Heart left ventricle (tissue), 16 donors: ENCODE measurements at regions not wholly inside any gene's neighbourhood (a gene's known extent, or its start where the extent isn't known, plus 50 kb on each side); places are given as distances from the start of the nearest gene placed in this dataset.

Source experiments
- ATAC-seq, 4 donors: fragments of 200-7000 bp; cut with Tn5 transposase; one replicate each; pipeline ENCODE4 v1.9.1; 2020 to 2022; ENCODE audit warnings: moderate library complexity in 4 of 4, mild to moderate bottlenecking in 3 of 4, moderate number of reproducible peaks in 1 of 4
- DNase-seq, 5 donors: peaks; one replicate each; pipeline ENCODE4 v3.0.0-alpha.2; 2020
- H3K27ac ChIP-seq, 12 donors: fragments of 200-600 bp; sonication (generic) in 4 of 12; one replicate each; pipeline versions ENCODE4 v1.5.0 to v1.8.0; 2016 to 2022; ENCODE audit warnings: mild to moderate bottlenecking in 2 of 12
- H3K27me3 ChIP-seq, 9 donors: fragments of 200-600 bp; sonication (generic) in 2 of 9; one replicate each; pipeline versions ENCODE4 v1.5.1 to v1.8.0; 2016 to 2022; ENCODE audit warnings: mild to moderate bottlenecking in 3 of 9
- H3K36me3 ChIP-seq, 9 donors: fragments of 200-600 bp; sonication (generic) in 2 of 9; one replicate each; pipeline versions ENCODE4 v1.5.0 to v1.8.0; 2018 to 2022; ENCODE audit warnings: mild to moderate bottlenecking in 2 of 9
- H3K4me1 ChIP-seq, 12 donors: fragments of 200-600 bp; sonication (generic) in 4 of 12; one replicate each; pipeline versions ENCODE4 v1.5.0 to v1.8.0; 2016 to 2022; ENCODE audit warnings: mild to moderate bottlenecking in 3 of 12
- H3K4me3 ChIP-seq, 12 donors: fragments of 200-600 bp; sonication (generic) in 4 of 12; one replicate each; pipeline versions ENCODE4 v1.5.0 to v1.8.0; 2017 to 2022; ENCODE audit warnings: mild to moderate bottlenecking in 9 of 12, moderate library complexity in 4 of 12
- H3K9me3 ChIP-seq, 12 donors: fragments of 200-600 bp; sonication (generic) in 4 of 12; one replicate each; pipeline versions ENCODE4 v1.5.0 to v1.8.0; 2016 to 2022; ENCODE audit warnings: mild to moderate bottlenecking in 1 of 12
- POLR2A ChIP-seq, 2 donors: fragments of 450-650 bp; IDR thresholded peaks; one replicate each; pipeline ENCODE4 v1.6.1; 2017; ENCODE audit warnings: antibody characterized with exemption in 2 of 2, mild to moderate bottlenecking in 2 of 2, moderate library complexity in 2 of 2
- WGBS, 4 donors: extraction: QIAGEN DNeasy Blood & Tissue Kit in 2 of 4; methylation state at CpG; one replicate each; pipeline versions ENCODE4 v1.1.5 to v1.1.7; 2013 to 2018; 5-methylcytosine and 5-hydroxymethylcytosine counted together
- intact Hi-C, 10 donors: fragments of 100-400 bp; cut with DNase I; formaldehyde crosslinking; loops; one replicate each; pipeline versions ENCODE4 v1.11.1 to v1.14.2; 2022
- TF ChIP-seq, protein P1 (sequence below), 12 donors: fragments of 200-600 bp; sonication (generic) in 4 of 12; IDR thresholded peaks; one replicate each; pipeline versions ENCODE4 v1.5.0 to v1.8.0; 2018 to 2022; ENCODE audit warnings: antibody characterized with exemption in 12 of 12, mild to moderate bottlenecking in 5 of 12
- donor health status: ischemic (EF 13 %, LVEDD 7.1; RV severe dilation, severe dysfunction).
- donor health status: healthy with polysubstance abuse.
- donor health status: DM: no; HTN: yes; CAD: no.
- donor health status: DM: no; HTN: no; CAD: no.
- donor health status: ischemic (EF 25% LVEDD 6.9; RV normal size, moderate dysfunction).
- donor health status: ischemic (EF 25% LVEDD 5.7; RV mildly dilated, moderate dysfunction).
- donor health status: healthy.
- donor health status: DM: yes; HTN: yes; CAD: no.
- donor health status: ischemic (EF 35%, LVEDD 5.7; RV mildly dilated, moderate dysfunction).
- donor health status: nonischemic (EF 11% LVEDD 7.7; RV severe dilation, severe dysfunction).
- donor health status: DM: yes; HTN: yes; CAD: no.
- donor health status: PGD.
- donor health status: ischemic (EF 29% LVEDD 5.4; RV normal size, mild dysfunction).
- donor health status: nonischemic (EF 23%, LVEDD 6.1; RV moderate dilation, normal function).

DNA sequence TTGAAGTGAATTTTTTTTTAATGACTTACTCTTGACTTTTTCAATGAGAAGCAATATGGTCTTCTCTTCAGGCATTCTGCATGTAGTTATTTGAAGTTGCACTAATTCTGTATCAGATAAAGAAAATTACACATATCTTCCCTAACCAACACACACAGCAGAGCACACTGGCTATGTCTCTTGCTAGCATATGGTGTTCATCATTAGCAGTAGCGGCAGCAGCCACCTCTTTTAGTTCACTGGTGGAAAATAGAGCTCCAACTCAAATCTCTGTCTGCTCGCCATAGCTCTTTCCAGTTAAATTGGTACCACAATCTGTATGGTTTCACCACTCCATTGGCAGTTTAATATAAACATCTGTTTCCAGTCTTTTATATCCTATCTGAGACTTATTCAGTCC lies 278.1 kb upstream of the ZEB2 start:
- TF ChIP-seq POLR2A (IDR thresholded peaks at IDR 0.05), result no peak
- TF ChIP-seq, protein P1, sequence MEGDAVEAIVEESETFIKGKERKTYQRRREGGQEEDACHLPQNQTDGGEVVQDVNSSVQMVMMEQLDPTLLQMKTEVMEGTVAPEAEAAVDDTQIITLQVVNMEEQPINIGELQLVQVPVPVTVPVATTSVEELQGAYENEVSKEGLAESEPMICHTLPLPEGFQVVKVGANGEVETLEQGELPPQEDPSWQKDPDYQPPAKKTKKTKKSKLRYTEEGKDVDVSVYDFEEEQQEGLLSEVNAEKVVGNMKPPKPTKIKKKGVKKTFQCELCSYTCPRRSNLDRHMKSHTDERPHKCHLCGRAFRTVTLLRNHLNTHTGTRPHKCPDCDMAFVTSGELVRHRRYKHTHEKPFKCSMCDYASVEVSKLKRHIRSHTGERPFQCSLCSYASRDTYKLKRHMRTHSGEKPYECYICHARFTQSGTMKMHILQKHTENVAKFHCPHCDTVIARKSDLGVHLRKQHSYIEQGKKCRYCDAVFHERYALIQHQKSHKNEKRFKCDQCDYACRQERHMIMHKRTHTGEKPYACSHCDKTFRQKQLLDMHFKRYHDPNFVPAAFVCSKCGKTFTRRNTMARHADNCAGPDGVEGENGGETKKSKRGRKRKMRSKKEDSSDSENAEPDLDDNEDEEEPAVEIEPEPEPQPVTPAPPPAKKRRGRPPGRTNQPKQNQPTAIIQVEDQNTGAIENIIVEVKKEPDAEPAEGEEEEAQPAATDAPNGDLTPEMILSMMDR (IDR thresholded peaks at IDR 0.05), result no peak
- H3K4me3 ChIP-seq, result no peak overlapping the region
- intact Hi-C loops, result no loop called here
- no peaks in the 10 kb centered on the region for H3K27me3 ChIP-seq
- peak in 1 of 4 donors; percentile 38 for ATAC-seq
- 76 to 91% (median 87%) methylated on average over 2 of the region's 2 CpGs for WGBS, 4 donors
- no peak overlapping the region for H3K27ac ChIP-seq
- no peaks in the 10 kb centered on the region for H3K36me3 ChIP-seq
- no peaks in the 10 kb centered on the region for H3K9me3 ChIP-seq
- no peak for DNase-seq
- H3K4me1 ChIP-seq, result peaks cover 0 to 3% (median 0%) of the 10 kb centered on the region in 12 donors

DNA sequence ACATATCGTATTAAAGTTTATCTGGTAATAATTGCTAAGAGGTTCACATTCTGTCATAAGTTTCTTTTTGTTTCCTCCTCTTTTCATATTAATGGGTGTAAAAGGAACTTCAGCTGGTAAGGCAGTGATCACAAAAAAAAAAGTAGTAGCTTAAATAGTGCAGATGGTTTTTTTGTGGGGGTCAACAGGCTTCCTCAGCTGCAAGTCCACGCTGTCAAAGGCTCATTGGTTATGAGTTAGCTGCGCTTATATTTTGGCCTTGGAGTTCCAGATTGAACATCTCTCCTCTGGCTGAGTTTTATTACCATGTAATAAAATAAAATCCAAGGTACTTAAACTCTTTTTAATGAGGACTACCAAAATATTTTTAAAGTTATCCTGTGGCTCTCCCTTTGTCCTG lies 277.0 kb upstream of the ZEB2 start:
- Histone ChIP-seq H3K27ac (peak overlapping the region in 1 of 12 donors; percentile 13), H3K36me3 (no peaks in the 10 kb centered on the region), H3K4me3 (no peak overlapping the region), H3K9me3 (no peaks in the 10 kb centered on the region), H3K4me1 (peaks cover 0 to 3% (median 0%) of the 10 kb centered on the region in 12 donors), H3K27me3 (no peaks in the 10 kb centered on the region)
- ATAC-seq, result no peak
- intact Hi-C loops, result no loop called here
- 77 to 85% (median 79%) methylated on average over 3 of the region's 3 CpGs for WGBS, 4 donors
- no peak for TF ChIP-seq POLR2A (IDR thresholded peaks at IDR 0.05)
- TF ChIP-seq, protein P1 (IDR thresholded peaks at IDR 0.05), result no peak
- no peak for DNase-seq

DNA sequence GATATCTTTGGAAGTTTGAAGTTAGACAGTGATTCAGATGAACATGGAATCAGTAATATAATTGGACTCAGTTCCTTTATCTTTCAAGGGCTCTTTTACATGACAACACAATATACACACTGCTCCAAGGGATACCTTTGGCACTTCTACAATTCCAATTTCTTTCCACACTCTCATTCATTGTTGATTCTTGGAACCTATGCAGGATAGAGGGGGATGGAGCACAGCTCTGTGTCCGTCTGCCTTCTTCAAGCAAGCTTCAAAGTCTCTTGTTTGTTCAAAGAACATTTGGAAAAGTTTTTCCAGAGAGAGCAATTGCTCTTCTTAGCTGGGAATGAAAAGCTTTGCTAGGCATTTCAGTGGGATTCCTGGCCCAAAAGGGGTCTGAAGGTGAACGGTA lies 276.2 kb upstream of the ZEB2 start:
- peak overlapping the region in 1 of 12 donors; percentile 13 for H3K27ac ChIP-seq
- 72 to 75% (median 74%) methylated on average over 2 of the region's 2 CpGs for WGBS, 4 donors

DNA sequence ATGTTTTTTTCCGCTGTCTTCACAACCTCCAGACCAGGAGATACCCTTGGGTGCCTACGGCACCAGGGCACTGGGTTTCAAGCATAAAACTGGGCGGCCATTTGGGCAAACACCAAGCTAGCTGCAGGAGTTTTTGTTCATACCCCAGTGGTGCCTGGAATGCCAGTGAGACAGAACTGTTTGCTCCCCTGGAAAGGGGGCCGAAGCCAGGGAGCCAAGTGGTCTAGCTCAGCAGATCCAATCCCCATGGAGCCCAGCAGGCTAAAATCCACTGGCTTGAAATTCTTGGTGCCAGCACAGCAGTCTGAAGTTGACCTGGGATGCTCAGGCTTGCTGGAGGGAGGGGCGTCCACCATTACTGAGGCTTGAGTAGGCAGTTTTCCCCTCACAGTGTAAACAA lies 265.3 kb upstream of the ZEB2 start:
- ATAC-seq, result no peak
- TF ChIP-seq, protein P1 (IDR thresholded peaks at IDR 0.05), result no peak
- no peak for TF ChIP-seq POLR2A (IDR thresholded peaks at IDR 0.05)
- Histone ChIP-seq H3K27ac (no peak overlapping the region), H3K9me3 (peaks cover 0 to 11% (median 0%) of the 10 kb centered on the region in 12 donors), H3K36me3 (no peaks in the 10 kb centered on the region), H3K4me1 (no peaks in the 10 kb centered on the region), H3K4me3 (no peak overlapping the region), H3K27me3 (no peaks in the 10 kb centered on the region)
- intact Hi-C loops, result no loop called here
- DNase-seq, result no peak
- 91 to 97% (median 92%) methylated on average over 5 of the region's 5 CpGs for WGBS, 4 donors

More for the DNA sequence above, 276.2 kb upstream of the ZEB2 start:
- no peaks in the 10 kb centered on the region for H3K27me3 ChIP-seq
- TF ChIP-seq POLR2A (IDR thresholded peaks at IDR 0.05), result no peak
- TF ChIP-seq, protein P1 (IDR thresholded peaks at IDR 0.05), result no peak
- DNase-seq, result no peak
- no peak overlapping the region for H3K4me3 ChIP-seq
- no peak for ATAC-seq
- H3K4me1 ChIP-seq, result peaks cover 0 to 3% (median 0%) of the 10 kb centered on the region in 12 donors
- H3K36me3 ChIP-seq, result no peaks in the 10 kb centered on the region
- H3K9me3 ChIP-seq, result no peaks in the 10 kb centered on the region
- intact Hi-C loops, result no loop called here
